Memory B cell (primary cell): ENCODE measurements at regions not wholly inside any gene's neighbourhood (a gene's known extent, or its start where the extent isn't known, plus 50 kb on each side); places are given as distances from the start of the nearest gene placed in this dataset.
A peak's percentile ranks its signal among the peaks of the same experiment; 100 is the strongest.
"Not testable (repeated sequence)": the region's sequence is repeated elsewhere in the genome, so short reads cannot be mapped to it uniquely, and the experiment has no call there.

Experiments
- ATAC-seq: fragments of 150-1000 bp; cut with Tn5 transposase; 2 replicates; pipeline ENCODE4 v1.10.0; 2021; ENCODE audit warnings: low read depth, mild to moderate bottlenecking, moderate library complexity
- DNase-seq, 2 donors: peaks; one replicate each; pipeline ENCODE4 v3.0.0; 2022; ENCODE audit warnings: low spot score in 2 of 2
- H3K27ac Mint-ChIP-seq: one replicate; pipeline ENCODE4 v1.8.0; 2022; ENCODE audit warnings: mild to moderate bottlenecking, moderate library complexity, mixed read lengths
- H3K27me3 Mint-ChIP-seq: one replicate; pipeline ENCODE4 v1.8.0; 2022; ENCODE audit warnings: mixed read lengths
- H3K36me3 Mint-ChIP-seq: one replicate; pipeline ENCODE4 v1.8.0; 2022; ENCODE audit warnings: mild to moderate bottlenecking, mixed read lengths
- H3K4me1 Mint-ChIP-seq: one replicate; pipeline ENCODE4 v1.8.0; 2022; ENCODE audit warnings: mixed read lengths
- H3K4me3 Mint-ChIP-seq: one replicate; pipeline ENCODE4 v1.8.0; 2022; ENCODE audit warnings: mild to moderate bottlenecking, moderate library complexity, mixed read lengths
- H3K9me3 Mint-ChIP-seq: one replicate; pipeline ENCODE4 v1.8.0; 2022; ENCODE audit warnings: mixed read lengths

- Mint-ChIP-seq H3K36me3 (peaks cover 38% of the 10 kb centered on the region), H3K9me3 (peaks cover 5% of the 10 kb centered on the region), H3K4me1 (no peaks in the 10 kb centered on the region), H3K27ac (no peak overlapping the region), H3K4me3 (no peak overlapping the region), H3K27me3 (no peaks in the 10 kb centered on the region)
- no peak for DNase-seq
- no peak for ATAC-seq
Observed at GRCh38 chr1:119191325-119191724, 50.9 kb upstream of the WARS2 start.

- no peaks in the 10 kb centered on the region for H3K4me1 Mint-ChIP-seq
- peaks cover 31% of the 10 kb centered on the region for H3K36me3 Mint-ChIP-seq
- no peaks in the 10 kb centered on the region for H3K27me3 Mint-ChIP-seq
- H3K4me3 Mint-ChIP-seq, result no peak overlapping the region
- DNase-seq (no peak), ATAC-seq (no peak)
- H3K27ac Mint-ChIP-seq, result no peak overlapping the region
- H3K9me3 Mint-ChIP-seq, result peaks cover 2% of the 10 kb centered on the region
Observed at GRCh38 chr1:119204197-119204960, 63.9 kb upstream of the WARS2 start.

- no peak for ATAC-seq
- H3K27ac Mint-ChIP-seq, result no peak overlapping the region
- no peaks in the 10 kb centered on the region for H3K27me3 Mint-ChIP-seq
Observed at GRCh38 chr1:119204961-119205357, 64.5 kb upstream of the WARS2 start.

GRCh38 chr1:119209061-119209460 is 68.6 kb upstream of the WARS2 start:
- Mint-ChIP-seq H3K4me3 (no peak overlapping the region), H3K36me3 (peaks cover 20% of the 10 kb centered on the region), H3K4me1 (no peaks in the 10 kb centered on the region), H3K27ac (no peak overlapping the region), H3K9me3 (peaks cover 3% of the 10 kb centered on the region), H3K27me3 (no peaks in the 10 kb centered on the region)
- ATAC-seq, result no peak
- no peak for DNase-seq

More at GRCh38 chr1:119204961-119205357, 64.5 kb upstream of the WARS2 start:
- no peak for DNase-seq
- no peaks in the 10 kb centered on the region for H3K4me1 Mint-ChIP-seq
- H3K4me3 Mint-ChIP-seq, result no peak overlapping the region
- peaks cover 31% of the 10 kb centered on the region for H3K36me3 Mint-ChIP-seq
- peaks cover 2% of the 10 kb centered on the region for H3K9me3 Mint-ChIP-seq

- ATAC-seq (no peak), DNase-seq (no peak)
- no peak overlapping the region for H3K27ac Mint-ChIP-seq
Observed at GRCh38 chr1:119209596-119210295, 69.3 kb upstream of the WARS2 start.

GRCh38 chr1:119210296-119210649 is 69.8 kb upstream of the WARS2 start:
- H3K4me3 Mint-ChIP-seq, result no peak overlapping the region
- DNase-seq (no peak), ATAC-seq (no peak)
- no peak overlapping the region for H3K27ac Mint-ChIP-seq
- peaks cover 3% of the 10 kb centered on the region for H3K9me3 Mint-ChIP-seq
- H3K36me3 Mint-ChIP-seq, result peaks cover 23% of the 10 kb centered on the region
- H3K4me1 Mint-ChIP-seq, result no peaks in the 10 kb centered on the region
- no peaks in the 10 kb centered on the region for H3K27me3 Mint-ChIP-seq

More at GRCh38 chr1:119209596-119210295, 69.3 kb upstream of the WARS2 start:
- H3K9me3 Mint-ChIP-seq, result peaks cover 3% of the 10 kb centered on the region
- no peak overlapping the region for H3K4me3 Mint-ChIP-seq
- H3K4me1 Mint-ChIP-seq, result no peaks in the 10 kb centered on the region
- H3K36me3 Mint-ChIP-seq, result peaks cover 23% of the 10 kb centered on the region
- H3K27me3 Mint-ChIP-seq, result no peaks in the 10 kb centered on the region

GRCh38 chr1:119213213-119213612 is 72.8 kb upstream of the WARS2 start:
- DNase-seq, H3K27ac Mint-ChIP-seq, H3K27me3 Mint-ChIP-seq, H3K9me3 Mint-ChIP-seq, H3K4me3 Mint-ChIP-seq, ATAC-seq, H3K4me1 Mint-ChIP-seq: not testable (repeated sequence)
- peaks cover 24% of the 10 kb centered on the region for H3K36me3 Mint-ChIP-seq

- DNase-seq, ATAC-seq, H3K27ac Mint-ChIP-seq, H3K9me3 Mint-ChIP-seq, H3K4me1 Mint-ChIP-seq, H3K4me3 Mint-ChIP-seq, H3K27me3 Mint-ChIP-seq: not testable (repeated sequence)
- peaks cover 30% of the 10 kb centered on the region for H3K36me3 Mint-ChIP-seq
Observed at GRCh38 chr1:119214961-119215360, 74.5 kb upstream of the WARS2 start.

GRCh38 chr1:119217309-119217828 is 76.9 kb upstream of the WARS2 start:
- H3K9me3 Mint-ChIP-seq, result no peaks in the 10 kb centered on the region
- DNase-seq (no peak), ATAC-seq (no peak)
- H3K4me3 Mint-ChIP-seq, result no peak overlapping the region
- peaks cover 30% of the 10 kb centered on the region for H3K36me3 Mint-ChIP-seq
- H3K27ac Mint-ChIP-seq, result no peak overlapping the region
- H3K4me1 Mint-ChIP-seq, result peaks cover 2% of the 10 kb centered on the region
- H3K27me3 Mint-ChIP-seq, result no peaks in the 10 kb centered on the region

- peaks cover 28% of the 10 kb centered on the region for H3K36me3 Mint-ChIP-seq
- peaks cover 3% of the 10 kb centered on the region for H3K4me1 Mint-ChIP-seq
Observed at GRCh38 chr1:119219711-119220110, 79.3 kb upstream of the WARS2 start.

GRCh38 chr1:119220991-119221390 is 80.5 kb upstream of the WARS2 start:
- no peak for ATAC-seq
- Mint-ChIP-seq H3K4me1 (peaks cover 3% of the 10 kb centered on the region), H3K4me3 (no peak overlapping the region), H3K27ac (no peak overlapping the region), H3K27me3 (no peaks in the 10 kb centered on the region), H3K36me3 (peaks cover 27% of the 10 kb centered on the region), H3K9me3 (no peaks in the 10 kb centered on the region)
- no peak for DNase-seq

More at GRCh38 chr1:119219711-119220110, 79.3 kb upstream of the WARS2 start:
- Mint-ChIP-seq H3K27ac (no peak overlapping the region), H3K4me3 (no peak overlapping the region), H3K9me3 (no peaks in the 10 kb centered on the region), H3K27me3 (no peaks in the 10 kb centered on the region)
- ATAC-seq (no peak), DNase-seq (no peak)

- peaks cover 4% of the 10 kb centered on the region for H3K4me1 Mint-ChIP-seq
- H3K4me3 Mint-ChIP-seq, result no peak overlapping the region
- H3K36me3 Mint-ChIP-seq, result peaks cover 24% of the 10 kb centered on the region
- DNase-seq (no peak), ATAC-seq (peak; percentile 29)
- no peaks in the 10 kb centered on the region for H3K27me3 Mint-ChIP-seq
- H3K27ac Mint-ChIP-seq, result no peak overlapping the region
- no peaks in the 10 kb centered on the region for H3K9me3 Mint-ChIP-seq
Observed at GRCh38 chr1:119222271-119222670, 81.8 kb upstream of the WARS2 start.

GRCh38 chr1:119225265-119225664 is 84.8 kb upstream of the WARS2 start:
- DNase-seq, result no peak
- Mint-ChIP-seq H3K4me3 (no peak overlapping the region), H3K27me3 (no peaks in the 10 kb centered on the region), H3K9me3 (no peaks in the 10 kb centered on the region), H3K4me1 (peaks cover 6% of the 10 kb centered on the region), H3K27ac (no peak overlapping the region), H3K36me3 (peaks cover 18% of the 10 kb centered on the region)
- no peak for ATAC-seq

- H3K4me3 Mint-ChIP-seq, result no peak overlapping the region
- ATAC-seq (no peak), DNase-seq (no peak)
- H3K9me3 Mint-ChIP-seq, result no peaks in the 10 kb centered on the region
- peaks cover 6% of the 10 kb centered on the region for H3K4me1 Mint-ChIP-seq
- H3K27me3 Mint-ChIP-seq, result no peaks in the 10 kb centered on the region
- no peak overlapping the region for H3K27ac Mint-ChIP-seq
- H3K36me3 Mint-ChIP-seq, result peaks cover 16% of the 10 kb centered on the region
Observed at GRCh38 chr1:119225831-119226230, 85.4 kb upstream of the WARS2 start.
